ENCODE measurements at regions not wholly inside any gene's neighbourhood (a gene's known extent, or its start where the extent isn't known, plus 50 kb on each side); places are given as distances from the start of the nearest gene placed in this dataset.
"Not testable (repeated sequence)": the region's sequence is repeated elsewhere in the genome, so short reads cannot be mapped to it uniquely, and the experiment has no call there.

- Histone ChIP-seq H3K36me3 (peaks cover 26% of the 10 kb centered on the region), H3K4me1 (no peaks in the 10 kb centered on the region; the same call in 1 of the 2 replicates), H3K4me3 (ENCODE audit: low read depth, low read length) (no peak overlapping the region), H3K9me3 (no peaks in the 10 kb centered on the region; the same call in 1 of the 2 replicates), H3K27me3 (no peaks in the 10 kb centered on the region)
- DNase-seq, result no peak
- no peak for TF ChIP-seq CTCF (IDR thresholded peaks at IDR 0.05; ENCODE audit: low read depth, low read length)
Measured at GRCh38 chr4:174061026-174061425, 222.4 kb downstream of the FBXO8 start.

GRCh38 chr4:174058846-174059245 lies 224.6 kb downstream of the FBXO8 start:
- no peak for DNase-seq
- Histone ChIP-seq H3K27me3 (no peaks in the 10 kb centered on the region), H3K4me1 (no peaks in the 10 kb centered on the region; the same call in 1 of the 2 replicates), H3K4me3 (ENCODE audit: low read depth, low read length) (no peak overlapping the region), H3K36me3 (peaks cover 19% of the 10 kb centered on the region), H3K9me3 (peaks cover 3% of the 10 kb centered on the region; the same call in 1 of the 2 replicates)
- TF ChIP-seq CTCF (IDR thresholded peaks at IDR 0.05; ENCODE audit: low read depth, low read length), result no peak

GRCh38 chr4:174056959-174057358 lies 226.5 kb downstream of the FBXO8 start:
- Histone ChIP-seq H3K36me3 (peaks cover 14% of the 10 kb centered on the region), H3K4me1 (no peaks in the 10 kb centered on the region; the same call in 1 of the 2 replicates), H3K9me3 (peaks cover 3% of the 10 kb centered on the region), H3K4me3 (ENCODE audit: low read depth, low read length) (no peak overlapping the region), H3K27me3 (no peaks in the 10 kb centered on the region)
- TF ChIP-seq CTCF (IDR thresholded peaks at IDR 0.05; ENCODE audit: low read depth, low read length), result no peak
- no peak for DNase-seq

- H3K36me3 ChIP-seq, result peaks cover 14% of the 10 kb centered on the region
- TF ChIP-seq CTCF (IDR thresholded peaks at IDR 0.05; ENCODE audit: low read depth, low read length), result no peak
- no peak overlapping the region for H3K4me3 ChIP-seq (ENCODE audit: low read depth, low read length)
- peaks cover 6% of the 10 kb centered on the region for H3K9me3 ChIP-seq
- H3K27me3 ChIP-seq, result no peaks in the 10 kb centered on the region
- no peaks in the 10 kb centered on the region; the same call in 1 of the 2 replicates for H3K4me1 ChIP-seq
- no peak for DNase-seq
Measured at GRCh38 chr4:174055344-174055743, 228.1 kb downstream of the FBXO8 start.

GRCh38 chr4:174053895-174054294 lies 229.6 kb downstream of the FBXO8 start:
- Histone ChIP-seq H3K4me1 (no peaks in the 10 kb centered on the region), H3K36me3 (peaks cover 14% of the 10 kb centered on the region), H3K4me3 (ENCODE audit: low read depth, low read length) (no peak overlapping the region), H3K27me3 (no peaks in the 10 kb centered on the region), H3K9me3 (peaks cover 6% of the 10 kb centered on the region)
- no peak for TF ChIP-seq CTCF (IDR thresholded peaks at IDR 0.05; ENCODE audit: low read depth, low read length)
- no peak for DNase-seq

- Histone ChIP-seq H3K4me3 (ENCODE audit: low read depth, low read length) (peak overlapping the region; percentile 50), H3K36me3 (peaks cover 11% of the 10 kb centered on the region), H3K27me3 (no peaks in the 10 kb centered on the region), H3K9me3 (peaks cover 8% of the 10 kb centered on the region), H3K4me1 (no peaks in the 10 kb centered on the region; the same call in 1 of the 2 replicates)
- no peak for TF ChIP-seq CTCF (IDR thresholded peaks at IDR 0.05; ENCODE audit: low read depth, low read length)
- peak; percentile 77 for DNase-seq
Measured at GRCh38 chr4:174047363-174047762, 236.1 kb downstream of the FBXO8 start.

GRCh38 chr4:174045829-174046228 lies 237.6 kb downstream of the FBXO8 start:
- not testable (repeated sequence) for H3K27me3 ChIP-seq; DNase-seq; H3K4me3 ChIP-seq (ENCODE audit: low read depth, low read length)

More at GRCh38 chr4:174045829-174046228, 237.6 kb downstream of the FBXO8 start:
- H3K4me1 ChIP-seq, H3K36me3 ChIP-seq, H3K9me3 ChIP-seq: not testable (repeated sequence)

All from BE2C (cell line).